H9 (cell line): ENCODE measurements at regions not wholly inside any gene's neighbourhood (a gene's known extent, or its start where the extent isn't known, plus 50 kb on each side); places are given as distances from the start of the nearest gene placed in this dataset.

Experiments used
- DNase-seq: peaks from one replicate; pipeline ENCODE4 v3.0.0-alpha.2; 2017
- H2AFZ ChIP-seq: one replicate; pipeline ENCODE4 v1.6.1; 2013; ENCODE audit warnings: mild to moderate bottlenecking, low read length, control low read depth, moderate library complexity
- H2AK5ac ChIP-seq: 2 replicates; pipeline ENCODE4 v1.6.1; 2013; ENCODE audit warnings: low read length, control low read depth, mixed read lengths; ENCODE audit not compliant: insufficient read length
- H2BK120ac ChIP-seq: one replicate; pipeline ENCODE4 v1.6.1; 2013; ENCODE audit warnings: low read depth, mild to moderate bottlenecking, low read length, control low read depth, inconsistent platforms; ENCODE audit not compliant: poor library complexity, severe bottlenecking
- H2BK12ac ChIP-seq: 2 replicates; pipeline ENCODE4 v1.6.1; 2013; ENCODE audit warnings: low read length, control low read depth, mixed read lengths, low read depth; ENCODE audit not compliant: insufficient read length
- H2BK15ac ChIP-seq: 2 replicates; pipeline ENCODE4 v1.6.1; 2013; ENCODE audit warnings: low read depth, low read length, control low read depth
- H2BK20ac ChIP-seq: one replicate; pipeline ENCODE4 v1.6.1; 2013; ENCODE audit warnings: low read depth, mild to moderate bottlenecking, low read length, control low read depth, inconsistent platforms; ENCODE audit not compliant: poor library complexity, severe bottlenecking
- H2BK5ac ChIP-seq: 2 replicates; pipeline ENCODE4 v1.6.1; 2013; ENCODE audit warnings: low read length, control low read depth, mixed read lengths; ENCODE audit not compliant: insufficient read length
- H3K14ac ChIP-seq: 2 replicates; pipeline ENCODE4 v1.6.1; 2013; ENCODE audit warnings: low read length, control low read depth; ENCODE audit not compliant: insufficient read depth
- H3K18ac ChIP-seq: 2 replicates; pipeline ENCODE4 v1.6.1; 2013; ENCODE audit warnings: low read depth, mild to moderate bottlenecking, mixed read lengths, low read length, control low read depth; ENCODE audit not compliant: insufficient read length
- H3K23ac ChIP-seq: 2 replicates; pipeline ENCODE4 v1.6.1; 2013; ENCODE audit warnings: low read length, control low read depth, mixed read lengths, low read depth; ENCODE audit not compliant: insufficient read length
- H3K23me2 ChIP-seq: 2 replicates; pipeline ENCODE4 v1.6.1; 2013; ENCODE audit warnings: low read depth, mild to moderate bottlenecking, mixed read lengths, low read length, control low read depth; ENCODE audit not compliant: insufficient read length, poor library complexity, severe bottlenecking
- H3K27ac ChIP-seq: 2 replicates; pipeline ENCODE4 v1.5.1; 2013; ENCODE audit warnings: low read length, control low read depth, mixed read lengths, low read depth; ENCODE audit not compliant: insufficient read length
- H3K27me3 ChIP-seq: 2 replicates; pipeline ENCODE4 v1.6.1; 2013; ENCODE audit warnings: low read length, control low read depth, inconsistent platforms; ENCODE audit not compliant: insufficient read depth
- H3K4ac ChIP-seq: 2 replicates; pipeline ENCODE4 v1.6.1; 2013; ENCODE audit warnings: low read depth, mild to moderate bottlenecking, control low read depth, inconsistent platforms, low read length, moderate library complexity
- H3K4me1 ChIP-seq: 2 replicates; pipeline ENCODE4 v1.6.1; 2013; ENCODE audit warnings: low read length, control low read depth, inconsistent platforms; ENCODE audit not compliant: insufficient read depth
- H3K4me2 ChIP-seq: 2 replicates; pipeline ENCODE4 v1.6.1; 2013; ENCODE audit warnings: low read length, control low read depth, mixed read lengths; ENCODE audit not compliant: insufficient read length, insufficient read depth
- H3K56ac ChIP-seq: 2 replicates; pipeline ENCODE4 v1.6.1; 2013; ENCODE audit warnings: low read depth, mild to moderate bottlenecking, mixed read lengths, low read length, control low read depth; ENCODE audit not compliant: insufficient read length
- H3K79me1 ChIP-seq: 2 replicates; pipeline ENCODE4 v1.6.1; 2013; ENCODE audit warnings: low read depth, mild to moderate bottlenecking, moderate library complexity, low read length, control low read depth, inconsistent platforms; ENCODE audit not compliant: insufficient read depth, poor library complexity, severe bottlenecking
- H3K79me2 ChIP-seq: 2 replicates; pipeline ENCODE4 v1.6.1; 2013; ENCODE audit warnings: low read length, control low read depth, inconsistent platforms; ENCODE audit not compliant: insufficient read depth
- H3K9ac ChIP-seq: 2 replicates; pipeline ENCODE4 v1.6.1; 2013; ENCODE audit warnings: low read length, control low read depth, mixed read lengths; ENCODE audit not compliant: insufficient read length; ENCODE audit errors: extremely low read depth
- H3K9me3 ChIP-seq: one replicate; pipeline ENCODE4 v1.6.1; 2013; ENCODE audit warnings: low read depth, low read length, inconsistent platforms; ENCODE audit not compliant: control insufficient read depth
- H3T11ph ChIP-seq: one replicate; pipeline ENCODE4 v1.6.1; 2013; ENCODE audit warnings: mild to moderate bottlenecking, low read length, control low read depth, inconsistent platforms
- H4K20me1 ChIP-seq: one replicate; pipeline ENCODE4 v1.6.1; 2013; ENCODE audit not compliant: control insufficient read depth, insufficient read length, insufficient read depth
- H4K5ac ChIP-seq: 2 replicates; pipeline ENCODE4 v1.6.1; 2013; ENCODE audit warnings: low read depth, mild to moderate bottlenecking, mixed read lengths, low read length, control low read depth; ENCODE audit not compliant: insufficient read length
- H4K8ac ChIP-seq: replicated peaks from 2 replicates; pipeline ENCODE4 v1.6.1; 2013; ENCODE audit warnings: low read length, control low read depth, mixed read lengths, low read depth; ENCODE audit not compliant: insufficient read length
- H4K91ac ChIP-seq: 2 replicates; pipeline ENCODE4 v1.6.1; 2013; ENCODE audit warnings: low read depth, mild to moderate bottlenecking, moderate library complexity, mixed read lengths, low read length, control low read depth; ENCODE audit not compliant: insufficient read length
- H3K27ac Mint-ChIP-seq, 3 experiments: 2 replicates in 2 of 3; 3 replicates in 1 of 3; pipeline ENCODE4 v1.8.0; 2020 to 2021; ENCODE audit warnings: mixed read lengths in 3 of 3, mild to moderate bottlenecking in 1 of 3, moderate library complexity in 1 of 3
- H3K27me3 Mint-ChIP-seq: 2 replicates; pipeline ENCODE4 v1.8.0; 2021; ENCODE audit warnings: low read depth, mild to moderate bottlenecking, moderate library complexity, mixed read lengths
- H3K36me3 Mint-ChIP-seq, 3 experiments: 2 replicates in 2 of 3; 3 replicates in 1 of 3; pipeline ENCODE4 v1.8.0; 2020 to 2021; ENCODE audit warnings: low read depth in 3 of 3, mixed read lengths in 3 of 3; ENCODE audit not compliant: insufficient read depth in 1 of 3
- H3K4me1 Mint-ChIP-seq, 2 experiments: 2 replicates each; pipeline ENCODE4 v1.8.0; 2020; ENCODE audit warnings: mixed read lengths in 2 of 2
- H3K4me3 Mint-ChIP-seq, 2 experiments: 2 replicates in 1 of 2; 3 replicates in 1 of 2; pipeline ENCODE4 v1.8.0; 2020 to 2021; ENCODE audit warnings: mild to moderate bottlenecking in 2 of 2, mixed read lengths in 2 of 2, moderate library complexity in 1 of 2
- H3K9me3 Mint-ChIP-seq, 2 experiments: 2 replicates in 1 of 2; 3 replicates in 1 of 2; pipeline ENCODE4 v1.8.0; 2020; ENCODE audit warnings: mild to moderate bottlenecking in 2 of 2, mixed read lengths in 2 of 2, moderate library complexity in 1 of 2
- CTCF ChIP-seq: fragments of 200-600 bp; sonication (generic); conservative IDR thresholded peaks from 3 replicates; pipeline ENCODE4 v1.8.0; 2021; ENCODE audit warnings: antibody characterized with exemption, mild to moderate bottlenecking
- WGBS: extraction: QIAGEN DNeasy Blood & Tissue Kit; methylation state at CpG from one replicate; pipeline ENCODE4 v1.1.7; 2013; ENCODE audit warnings: missing lambda C conversion rate, low lambda C conversion rate, mixed read lengths; ENCODE audit not compliant: insufficient read length; ENCODE audit errors: extremely low coverage; 5-methylcytosine and 5-hydroxymethylcytosine counted together

GRCh38 chr11:25309818-25310217 is 813.0 kb downstream of the LUZP2 start:
- H2AK5ac ChIP-seq = no peak overlapping the region
- no peaks in the 10 kb centered on the region for H3K27me3 ChIP-seq
- no peaks in the 10 kb centered on the region for H4K20me1 ChIP-seq
- Mint-ChIP-seq H3K4me3 (no peak overlapping the region), H3K27me3 (no peaks in the 10 kb centered on the region), H3K27ac (no peak overlapping the region), H3K9me3 (peaks cover 1 to 3% of the 10 kb centered on the region in 2 experiments; a peak in 4 of 5 replicates), H3K4me1 (no peaks in the 10 kb centered on the region), H3K36me3 (0 out of 7 replicates have a peak, but pooled peaks cover 0 to 1% (median 0%) of the 10 kb centered on the region in 3 experiments)
- H4K8ac ChIP-seq = no peak overlapping the region
- H2BK15ac ChIP-seq = no peak overlapping the region
- no peak overlapping the region for H2BK5ac ChIP-seq
- H4K91ac ChIP-seq = no peak overlapping the region
- H3K14ac ChIP-seq = no peak overlapping the region
- no peak overlapping the region for H3K27ac ChIP-seq
- no peak for DNase-seq
- H3K23ac ChIP-seq = no peak overlapping the region
- no peak overlapping the region for H3K4ac ChIP-seq
- no peak for TF ChIP-seq CTCF
- no peak overlapping the region for H3K56ac ChIP-seq
- H3T11ph ChIP-seq = no peak overlapping the region
- no peak overlapping the region for H2BK12ac ChIP-seq
- no peak overlapping the region for H2BK20ac ChIP-seq
- no peak overlapping the region for H3K4me2 ChIP-seq
- H2AFZ ChIP-seq = no peak overlapping the region
- H3K9me3 ChIP-seq = no peaks in the 10 kb centered on the region
- no peak overlapping the region for H2BK120ac ChIP-seq
- no peak overlapping the region for H3K9ac ChIP-seq
- H3K18ac ChIP-seq = no peak overlapping the region
- no peaks in the 10 kb centered on the region for H3K4me1 ChIP-seq
- no CpG with 5 or more reads among the region's 4 CpGs for WGBS
- H4K5ac ChIP-seq = no peak overlapping the region
- H3K79me1 ChIP-seq = no peaks in the 10 kb centered on the region
- no peaks in the 10 kb centered on the region for H3K23me2 ChIP-seq
- no peaks in the 10 kb centered on the region for H3K79me2 ChIP-seq
